SK-N-SH (cell line): ENCODE measurements at regions not wholly inside any gene's neighbourhood (a gene's known extent, or its start where the extent isn't known, plus 50 kb on each side); places are given as distances from the start of the nearest gene placed in this dataset.

Experiments
- CTCF ChIA-PET: fragments of 300-600, 350-600 bp; formaldehyde crosslinking; extraction: SDS; loops from one replicate; lab custom pipeline; 2021; lab: Yijun Ruan, JAX
- POLR2A ChIA-PET: fragments of 350-600 bp; sonication (Branson Sonifier 250); formaldehyde crosslinking; extraction: SDS; loops from one replicate; lab custom pipeline; 2020; ENCODE audit warnings: antibody characterized with exemption, inconsistent platforms; lab: Yijun Ruan, JAX
- DNase-seq: peaks from one replicate; pipeline ENCODE4 v3.0.0; 2012
- H2AFZ ChIP-seq: fragments of 200-600 bp; sonication (generic); 2 replicates; pipeline ENCODE4 v1.8.1; 2016; ENCODE audit warnings: antibody characterized with exemption, mild to moderate bottlenecking, low read depth
- H3F3A ChIP-seq: fragments of 200-600 bp; sonication (generic); replicated peaks from 2 replicates; pipeline ENCODE3; 2016; ENCODE audit warnings: antibody characterized with exemption, mild to moderate bottlenecking; ENCODE audit not compliant: insufficient read depth
- H3K27ac ChIP-seq, 2 experiments: fragments of 200-500 bp in 1 of 2; fragments of 200-600 bp in 1 of 2; sonication (Bioruptor generic) in 1 of 2; sonication (generic), shearing (Covaris generic) in 1 of 2; 2 replicates each; pipeline versions ENCODE4 v1.5.1 to v1.6.1; 2014 to 2016; ENCODE audit warnings: low read depth in 2 of 2, inconsistent platforms in 1 of 2, low read length in 1 of 2, mild to moderate bottlenecking in 1 of 2, mixed read lengths in 1 of 2
- H3K27me3 ChIP-seq: fragments of 200-600 bp; sonication (generic), shearing (Covaris generic); 2 replicates; pipeline ENCODE4 v1.6.1; 2016; ENCODE audit warnings: mixed run types; ENCODE audit not compliant: insufficient read depth
- H3K36me3 ChIP-seq, 2 experiments: fragments of 200-500 bp in 1 of 2; fragments of 200-600 bp in 1 of 2; sonication (Bioruptor generic) in 1 of 2; sonication (generic) in 1 of 2; replicated peaks in 1 of 2; 2 replicates each; pipeline versions ENCODE3 to v1.5.1; 2014 to 2016; ENCODE audit warnings: low read length in 1 of 2, mild to moderate bottlenecking in 1 of 2; ENCODE audit not compliant: insufficient read depth in 2 of 2, control insufficient read depth in 1 of 2
- H3K4me1 ChIP-seq, 2 experiments: fragments of 200-500 bp in 1 of 2; fragments of 200-600 bp in 1 of 2; sonication (Bioruptor generic) in 1 of 2; sonication (generic), shearing (Covaris generic) in 1 of 2; 2 replicates each; pipeline versions ENCODE4 v1.5.1 to v1.6.1; 2014 to 2016; ENCODE audit warnings: low read depth in 1 of 2, low read length in 1 of 2, mixed run types in 1 of 2; ENCODE audit not compliant: insufficient read depth in 2 of 2, control insufficient read depth in 1 of 2
- H3K4me2 ChIP-seq: fragments of 200-600 bp; sonication (generic), shearing (Covaris generic); 2 replicates; pipeline ENCODE4 v1.6.1; 2017; ENCODE audit warnings: mixed run types
- H3K4me3 ChIP-seq, 2 experiments: fragments of 200-500 bp in 1 of 2; fragments of 200-600 bp in 1 of 2; sonication (Bioruptor generic) in 1 of 2; sonication (generic), shearing (Covaris generic) in 1 of 2; 2 replicates each; pipeline versions ENCODE4 v1.5.1 to v1.8.1; 2014 to 2016; ENCODE audit warnings: low read depth in 2 of 2, inconsistent platforms in 1 of 2, low read length in 1 of 2, mild to moderate bottlenecking in 1 of 2, mixed read lengths in 1 of 2, moderate library complexity in 1 of 2
- H3K79me2 ChIP-seq: fragments of 200-600 bp; sonication (generic); 2 replicates; pipeline ENCODE4 v1.8.1; 2017; ENCODE audit warnings: mild to moderate bottlenecking; ENCODE audit not compliant: insufficient read depth
- H3K9ac ChIP-seq: fragments of 200-600 bp; sonication (generic); 2 replicates; pipeline ENCODE4 v1.6.1; 2017; ENCODE audit warnings: mixed run types
- H3K9me2 ChIP-seq: fragments of 200-600 bp; sonication (generic); 2 replicates; pipeline ENCODE4 v1.6.1; 2017; ENCODE audit warnings: mixed run types
- H3K9me3 ChIP-seq: fragments of 200-600 bp; sonication (generic); 2 replicates; pipeline ENCODE4 v1.6.1; 2017; ENCODE audit warnings: mixed run types, mild to moderate bottlenecking, moderate library complexity
- H4K20me1 ChIP-seq: fragments of 200-600 bp; sonication (generic); 2 replicates; pipeline ENCODE4 v1.6.1; 2017; ENCODE audit warnings: mild to moderate bottlenecking, mixed run types; ENCODE audit not compliant: insufficient read depth
- CTCF ChIP-seq: fragments of 200-600 bp; sonication (generic); IDR thresholded peaks from 2 replicates; pipeline ENCODE4 v1.6.1; 2017; ENCODE audit warnings: antibody characterized with exemption, mild to moderate bottlenecking, moderate library complexity
- FOXM1 ChIP-seq: IDR thresholded peaks from 2 replicates; pipeline ENCODE4 v1.4.0; 2012; ENCODE audit warnings: low read depth, mild to moderate bottlenecking
- IRF3 ChIP-seq: fragments of 150-350 bp; IDR thresholded peaks from 2 replicates; pipeline ENCODE4 v1.6.1; 2016; ENCODE audit warnings: mild to moderate bottlenecking, low read depth, low read length
- PBX3 ChIP-seq: IDR thresholded peaks from 2 replicates; pipeline ENCODE4; 2012
- POLR2AphosphoS5 ChIP-seq: IDR thresholded peaks from 2 replicates; pipeline ENCODE4 v1.6.1; 2012; ENCODE audit warnings: low read depth, low read length
- TCF12 ChIP-seq: IDR thresholded peaks from 2 replicates; pipeline ENCODE4 v1.4.0; 2012
- WGBS: methylation state at CpG from one replicate; pipeline ENCODE4 v1.1.6; 2017; ENCODE audit warnings: low lambda C conversion rate; 5-methylcytosine and 5-hydroxymethylcytosine counted together

GRCh38 chr9:31996331-31996730 lies 388.1 kb upstream of the ACO1 start:
- Histone ChIP-seq H3K4me1 (no peaks in the 10 kb centered on the region), H3K4me2 (no peak overlapping the region), H3K9me2 (no peaks in the 10 kb centered on the region), H4K20me1 (no peaks in the 10 kb centered on the region), H3K79me2 (no peaks in the 10 kb centered on the region), H3K9ac (no peak overlapping the region), H3K36me3 (no peaks in the 10 kb centered on the region), H2AFZ (no peak overlapping the region), H3K27me3 (no peaks in the 10 kb centered on the region), H3K4me3 (no peak overlapping the region), H3F3A (no peaks in the 10 kb centered on the region), H3K27ac (no peak overlapping the region)
- CTCF ChIA-PET = interaction anchor here (1.3 kb wide), 1 partner anchor 786 kb away, joined by 3 read pairs; no protein-coding TSS in a partner anchor
- no peak for DNase-seq
- POLR2A ChIA-PET = no interaction called here
- WGBS = 36% methylated on average over 1 of the region's 1 CpG
- peak; percentile 20 for TF ChIP-seq CTCF
- no peak for TF ChIP-seq TCF12
- no peak for TF ChIP-seq IRF3
- no peak for TF ChIP-seq FOXM1
- TF ChIP-seq, all 33 proteins: peak for 1
- H3K9me3 ChIP-seq = no peaks in the 10 kb centered on the region

- 30% methylated on average over 7 of the region's 7 CpGs for WGBS
- Histone ChIP-seq H2AFZ (no peak overlapping the region), H3K36me3 (no peaks in the 10 kb centered on the region), H3K9me2 (no peaks in the 10 kb centered on the region), H3K4me2 (no peak overlapping the region), H3K4me3 (no peak overlapping the region), H3F3A (no peaks in the 10 kb centered on the region), H3K4me1 (no peaks in the 10 kb centered on the region; a peak in 2 of 4 replicates), H3K9me3 (no peaks in the 10 kb centered on the region), H3K79me2 (no peaks in the 10 kb centered on the region), H4K20me1 (no peaks in the 10 kb centered on the region), H3K27me3 (no peaks in the 10 kb centered on the region), H3K9ac (no peak overlapping the region), H3K27ac (peak overlapping the region in 1 of 2 experiments; percentile 55; a peak in 1 of 4 replicates)
- no peak for TF ChIP-seq PBX3
- TF ChIP-seq POLR2AphosphoS5 = no peak
- CTCF ChIA-PET = interaction anchor here (0.7 to 1.7 kb wide), 2 partner anchors 9 to 1283 kb away, joined by 3 to 4 read pairs; no protein-coding TSS in a partner anchor
- POLR2A ChIA-PET = no interaction called here
- DNase-seq = no peak
These were observed 379.9 kb upstream of the ACO1 start for GRCh38 chr9:32004431-32005076.
